ENCODE measurements at regions not wholly inside any gene's neighbourhood (a gene's known extent, or its start where the extent isn't known, plus 50 kb on each side); places are given as distances from the start of the nearest gene placed in this dataset.

DNA sequence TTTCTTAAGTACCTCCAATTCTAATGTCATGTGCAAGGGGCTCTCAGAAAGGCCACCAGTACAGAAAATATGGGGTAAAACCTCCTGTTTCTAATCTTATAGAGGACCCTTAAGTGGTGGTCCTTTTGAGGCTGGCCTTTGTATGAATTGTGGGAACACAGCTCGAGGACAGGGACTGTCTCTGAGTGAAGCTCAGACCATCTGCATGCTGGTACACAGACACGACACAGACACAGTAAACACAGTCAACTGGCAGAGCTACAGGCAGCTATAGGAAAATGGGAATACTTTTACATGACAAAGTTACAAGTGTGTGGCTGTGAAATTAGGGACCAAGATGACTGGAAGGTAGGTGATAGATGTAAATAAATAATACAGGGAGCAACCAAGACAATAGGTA is 143.9 kb upstream of the PREP start:
- H3K27ac Mint-ChIP-seq: no peak overlapping the region
- H3K9me3 Mint-ChIP-seq: peaks cover 0 to 2% (median 0%) of the 10 kb centered on the region in 7 donors
- intact Hi-C loops (cut with micrococcal nuclease): no loop called here
- H3K27me3 Mint-ChIP-seq (ENCODE audit: low read depth in 3 of 3): peaks cover 2 to 17% (median 4%) of the 10 kb centered on the region in 3 donors
- H3K4me3 ChIP-seq (replicated peaks in 1 of 3; ENCODE audit: low read depth in 2 of 3, low read length in 3 of 3): no peak overlapping the region
- WGBS (ENCODE audit: insufficient coverage): 80% methylated on average over 1 of the region's 2 CpGs
- no peaks in the 10 kb centered on the region for H3K4me1 ChIP-seq (ENCODE audit: control insufficient read depth in 1 of 2, insufficient read depth in 2 of 2, low read length in 2 of 2)
- no peaks in the 10 kb centered on the region for H3K4me1 Mint-ChIP-seq
- H3K4me2 ChIP-seq (replicated peaks; ENCODE audit: extremely low read depth, low read length, poor library complexity, severe bottlenecking): no peak overlapping the region
- H3K36me3 Mint-ChIP-seq: no peaks in the 10 kb centered on the region
- H3K4me3 Mint-ChIP-seq: no peak overlapping the region
- DNase-seq: no peak
- no peak overlapping the region for H3K27ac ChIP-seq (ENCODE audit: low read depth in 1 of 2, low read length in 2 of 2)
- H2AFZ ChIP-seq (ENCODE audit: insufficient read depth, low read depth, low read length, poor library complexity, severe bottlenecking): no peak overlapping the region
- peaks cover 0 to 2% of the 10 kb centered on the region in 2 donors for H3K27me3 ChIP-seq (ENCODE audit: control insufficient read depth in 2 of 2, insufficient read depth in 2 of 2, low read length in 2 of 2)
- TF ChIP-seq, protein P1, sequence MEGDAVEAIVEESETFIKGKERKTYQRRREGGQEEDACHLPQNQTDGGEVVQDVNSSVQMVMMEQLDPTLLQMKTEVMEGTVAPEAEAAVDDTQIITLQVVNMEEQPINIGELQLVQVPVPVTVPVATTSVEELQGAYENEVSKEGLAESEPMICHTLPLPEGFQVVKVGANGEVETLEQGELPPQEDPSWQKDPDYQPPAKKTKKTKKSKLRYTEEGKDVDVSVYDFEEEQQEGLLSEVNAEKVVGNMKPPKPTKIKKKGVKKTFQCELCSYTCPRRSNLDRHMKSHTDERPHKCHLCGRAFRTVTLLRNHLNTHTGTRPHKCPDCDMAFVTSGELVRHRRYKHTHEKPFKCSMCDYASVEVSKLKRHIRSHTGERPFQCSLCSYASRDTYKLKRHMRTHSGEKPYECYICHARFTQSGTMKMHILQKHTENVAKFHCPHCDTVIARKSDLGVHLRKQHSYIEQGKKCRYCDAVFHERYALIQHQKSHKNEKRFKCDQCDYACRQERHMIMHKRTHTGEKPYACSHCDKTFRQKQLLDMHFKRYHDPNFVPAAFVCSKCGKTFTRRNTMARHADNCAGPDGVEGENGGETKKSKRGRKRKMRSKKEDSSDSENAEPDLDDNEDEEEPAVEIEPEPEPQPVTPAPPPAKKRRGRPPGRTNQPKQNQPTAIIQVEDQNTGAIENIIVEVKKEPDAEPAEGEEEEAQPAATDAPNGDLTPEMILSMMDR (IDR thresholded peaks at IDR 0.05): no peak
- no peaks in the 10 kb centered on the region for H3K36me3 ChIP-seq (replicated peaks in 1 of 2; ENCODE audit: control insufficient read depth in 1 of 2, insufficient read depth in 2 of 2, low read length in 2 of 2)
- no peaks in the 10 kb centered on the region for H3K79me2 ChIP-seq (ENCODE audit: insufficient read depth, low read length)
- no peak overlapping the region for H3K9ac ChIP-seq (ENCODE audit: insufficient read depth, low read length, poor library complexity, severe bottlenecking)
- no peaks in the 10 kb centered on the region for H3K9me3 ChIP-seq (replicated peaks in 1 of 2; ENCODE audit: control insufficient read depth in 1 of 2, insufficient read depth in 1 of 2, low read length in 2 of 2)
- no peaks in the 10 kb centered on the region for H4K20me1 ChIP-seq (ENCODE audit: insufficient read depth, low read length)

DNA sequence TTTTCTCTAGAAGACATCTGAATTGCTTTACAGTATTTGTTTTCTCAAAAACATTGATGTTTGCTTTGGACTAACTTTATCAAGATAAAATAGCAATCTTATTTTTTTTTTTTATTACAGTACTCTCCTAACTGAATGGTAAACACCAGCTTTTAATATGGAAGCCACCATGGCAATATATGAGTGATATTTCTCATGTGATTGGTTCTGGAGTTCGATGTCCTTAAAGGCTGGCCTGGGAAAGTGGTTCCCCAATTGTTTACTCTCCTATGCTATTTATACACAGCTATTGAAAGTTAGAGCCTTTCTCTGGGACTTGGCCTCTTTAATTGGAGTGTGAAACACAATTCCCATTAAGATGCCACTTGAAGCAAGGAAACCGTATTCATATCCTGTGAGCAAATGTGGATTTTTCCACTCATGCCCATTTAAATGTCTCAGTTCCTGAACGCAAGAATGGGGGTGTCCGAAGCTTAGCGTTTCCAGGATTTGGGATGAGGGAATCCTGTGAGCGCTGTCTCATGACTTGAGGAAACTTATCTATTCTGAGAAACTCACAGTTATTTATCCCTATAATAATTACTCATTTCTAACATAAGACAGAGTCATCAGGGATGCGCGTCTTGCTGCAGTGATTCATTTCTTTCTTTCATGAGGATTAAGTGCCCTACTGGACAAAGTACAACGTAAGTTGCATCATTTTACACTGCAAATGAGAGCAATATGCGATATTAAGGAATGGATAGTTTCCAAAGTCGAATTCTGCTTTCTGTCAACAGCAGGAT is 143.3 kb upstream of the PREP start:
- H3K79me2 ChIP-seq (ENCODE audit: insufficient read depth, low read length): no peaks in the 10 kb centered on the region
- Mint-ChIP-seq H3K36me3 (no peaks in the 10 kb centered on the region), H3K9me3 (peaks cover 0 to 2% (median 0%) of the 10 kb centered on the region in 7 donors), H3K27me3 (ENCODE audit: low read depth in 3 of 3) (peaks cover 2 to 17% (median 4%) of the 10 kb centered on the region in 3 donors), H3K4me3 (no peak overlapping the region), H3K4me1 (no peaks in the 10 kb centered on the region), H3K27ac (no peak overlapping the region)
- no peaks in the 10 kb centered on the region for H3K4me1 ChIP-seq (ENCODE audit: control insufficient read depth in 1 of 2, insufficient read depth in 2 of 2, low read length in 2 of 2)
- TF ChIP-seq, protein P1 (IDR thresholded peaks at IDR 0.05): no peak
- H3K27ac ChIP-seq (ENCODE audit: low read depth in 1 of 2, low read length in 2 of 2): no peak overlapping the region
- no peak overlapping the region for H3K4me3 ChIP-seq (replicated peaks in 1 of 3; ENCODE audit: low read depth in 2 of 3, low read length in 3 of 3)
- no peak for DNase-seq
- H2AFZ ChIP-seq (ENCODE audit: insufficient read depth, low read depth, low read length, poor library complexity, severe bottlenecking): no peak overlapping the region
- 88% methylated on average over 2 of the region's 11 CpGs for WGBS (ENCODE audit: insufficient coverage)
- H3K9ac ChIP-seq (ENCODE audit: insufficient read depth, low read length, poor library complexity, severe bottlenecking): no peak overlapping the region
- peaks cover 0 to 2% of the 10 kb centered on the region in 2 donors for H3K27me3 ChIP-seq (ENCODE audit: control insufficient read depth in 2 of 2, insufficient read depth in 2 of 2, low read length in 2 of 2)
- no peak overlapping the region for H3K4me2 ChIP-seq (replicated peaks; ENCODE audit: extremely low read depth, low read length, poor library complexity, severe bottlenecking)
- H3K36me3 ChIP-seq (replicated peaks in 1 of 2; ENCODE audit: control insufficient read depth in 1 of 2, insufficient read depth in 2 of 2, low read length in 2 of 2): no peaks in the 10 kb centered on the region
- intact Hi-C loops (cut with micrococcal nuclease): no loop called here
- no peaks in the 10 kb centered on the region for H3K9me3 ChIP-seq (replicated peaks in 1 of 2; ENCODE audit: control insufficient read depth in 1 of 2, insufficient read depth in 1 of 2, low read length in 2 of 2)
- H4K20me1 ChIP-seq (ENCODE audit: insufficient read depth, low read length): no peaks in the 10 kb centered on the region
